ENCODE measurements at regions not wholly inside any gene's neighbourhood (a gene's known extent, or its start where the extent isn't known, plus 50 kb on each side); places are given as distances from the start of the nearest gene placed in this dataset.

- DNase-seq = no peak
- H3K27me3 Mint-ChIP-seq (ENCODE audit: low read depth in 3 of 3) = no peaks in the 10 kb centered on the region
- no peak overlapping the region for H3K27ac Mint-ChIP-seq
- H3K36me3 Mint-ChIP-seq = no peaks in the 10 kb centered on the region
- H3K9me3 Mint-ChIP-seq = peaks cover 3 to 26% (median 6%) of the 10 kb centered on the region in 6 donors
- no peaks in the 10 kb centered on the region for H3K4me1 Mint-ChIP-seq
- no peak overlapping the region for H3K4me3 Mint-ChIP-seq
Observed at GRCh38 chr5:125865166-125865815, 557.9 kb upstream of the GRAMD2B start.

GRCh38 chr5:125868036-125868435 is 555.2 kb upstream of the GRAMD2B start:
- no peaks in the 10 kb centered on the region for H3K27me3 Mint-ChIP-seq (ENCODE audit: low read depth in 3 of 3)
- no peak for DNase-seq
- no peak overlapping the region for H3K27ac Mint-ChIP-seq
- H3K36me3 Mint-ChIP-seq = no peaks in the 10 kb centered on the region
- no peak overlapping the region for H3K4me3 Mint-ChIP-seq
- H3K9me3 Mint-ChIP-seq = peaks cover 0 to 30% (median 4%) of the 10 kb centered on the region in 6 donors
- H3K4me1 Mint-ChIP-seq = no peaks in the 10 kb centered on the region

- Mint-ChIP-seq H3K27ac (no peak overlapping the region), H3K4me1 (no peaks in the 10 kb centered on the region), H3K9me3 (peaks cover 0 to 46% (median 8%) of the 10 kb centered on the region in 6 donors), H3K27me3 (ENCODE audit: low read depth in 3 of 3) (no peaks in the 10 kb centered on the region), H3K4me3 (no peak overlapping the region), H3K36me3 (no peaks in the 10 kb centered on the region)
- no peak for DNase-seq
Observed at GRCh38 chr5:125870256-125870655, 553.0 kb upstream of the GRAMD2B start.

GRCh38 chr5:125874057-125874456 is 549.2 kb upstream of the GRAMD2B start:
- Mint-ChIP-seq H3K36me3 (peaks cover 0 to 3% (median 0%) of the 10 kb centered on the region in 3 donors), H3K9me3 (peaks cover 1 to 40% (median 8%) of the 10 kb centered on the region in 6 donors), H3K4me1 (no peaks in the 10 kb centered on the region), H3K27me3 (ENCODE audit: low read depth in 3 of 3) (no peaks in the 10 kb centered on the region), H3K27ac (no peak overlapping the region), H3K4me3 (no peak overlapping the region)
- DNase-seq = no peak

- Mint-ChIP-seq H3K4me3 (no peak overlapping the region), H3K27me3 (ENCODE audit: low read depth in 3 of 3) (no peaks in the 10 kb centered on the region), H3K4me1 (no peaks in the 10 kb centered on the region), H3K36me3 (peaks cover 0 to 3% (median 0%) of the 10 kb centered on the region in 3 donors), H3K9me3 (peaks cover 1 to 44% (median 8%) of the 10 kb centered on the region in 6 donors), H3K27ac (no peak overlapping the region)
- no peak for DNase-seq
Observed at GRCh38 chr5:125874717-125875116, 548.5 kb upstream of the GRAMD2B start.

GRCh38 chr5:125877248-125877647 is 546.0 kb upstream of the GRAMD2B start:
- no peaks in the 10 kb centered on the region for H3K4me1 Mint-ChIP-seq
- H3K4me3 Mint-ChIP-seq = no peak overlapping the region
- peaks cover 0 to 3% (median 0%) of the 10 kb centered on the region in 3 donors for H3K36me3 Mint-ChIP-seq
- DNase-seq = no peak
- H3K27me3 Mint-ChIP-seq (ENCODE audit: low read depth in 3 of 3) = no peaks in the 10 kb centered on the region
- no peak overlapping the region for H3K27ac Mint-ChIP-seq
- peaks cover 3 to 41% (median 10%) of the 10 kb centered on the region in 6 donors for H3K9me3 Mint-ChIP-seq

GRCh38 chr5:125882061-125882460 is 541.1 kb upstream of the GRAMD2B start:
- peaks cover 0 to 22% (median 5%) of the 10 kb centered on the region in 6 donors for H3K9me3 Mint-ChIP-seq
- DNase-seq = no peak
- H3K27me3 Mint-ChIP-seq (ENCODE audit: low read depth in 3 of 3) = no peaks in the 10 kb centered on the region
- H3K36me3 Mint-ChIP-seq = peaks cover 0 to 2% (median 0%) of the 10 kb centered on the region in 3 donors
- H3K4me3 Mint-ChIP-seq = no peak overlapping the region
- no peaks in the 10 kb centered on the region for H3K4me1 Mint-ChIP-seq
- H3K27ac Mint-ChIP-seq = no peak overlapping the region

- Mint-ChIP-seq H3K4me3 (no peak overlapping the region), H3K4me1 (no peaks in the 10 kb centered on the region), H3K9me3 (peaks cover 0 to 20% (median 6%) of the 10 kb centered on the region in 6 donors), H3K27ac (no peak overlapping the region), H3K36me3 (no peaks in the 10 kb centered on the region), H3K27me3 (ENCODE audit: low read depth in 3 of 3) (no peaks in the 10 kb centered on the region)
- DNase-seq = no peak
Observed at GRCh38 chr5:125883223-125883622, 540.0 kb upstream of the GRAMD2B start.

- Mint-ChIP-seq H3K27ac (no peak overlapping the region), H3K36me3 (peaks cover 0 to 4% (median 0%) of the 10 kb centered on the region in 3 donors), H3K9me3 (peaks cover 5 to 23% (median 12%) of the 10 kb centered on the region in 6 donors), H3K4me3 (no peak overlapping the region), H3K4me1 (no peaks in the 10 kb centered on the region), H3K27me3 (ENCODE audit: low read depth in 3 of 3) (no peaks in the 10 kb centered on the region)
- DNase-seq = no peak
Observed at GRCh38 chr5:125888358-125888757, 534.9 kb upstream of the GRAMD2B start.

- no peak overlapping the region for H3K27ac Mint-ChIP-seq
- peaks cover 0 to 4% (median 0%) of the 10 kb centered on the region in 3 donors for H3K36me3 Mint-ChIP-seq
- H3K9me3 Mint-ChIP-seq = peaks cover 5 to 28% (median 13%) of the 10 kb centered on the region in 6 donors
- H3K4me3 Mint-ChIP-seq = no peak overlapping the region
- DNase-seq = no peak
- H3K4me1 Mint-ChIP-seq = no peaks in the 10 kb centered on the region
- no peaks in the 10 kb centered on the region for H3K27me3 Mint-ChIP-seq (ENCODE audit: low read depth in 3 of 3)
Observed at GRCh38 chr5:125890511-125890931, 532.7 kb upstream of the GRAMD2B start.

GRCh38 chr5:125891061-125891725 is 532.0 kb upstream of the GRAMD2B start:
- peaks cover 8 to 28% (median 13%) of the 10 kb centered on the region in 6 donors for H3K9me3 Mint-ChIP-seq
- no peak for DNase-seq
- no peak overlapping the region for H3K27ac Mint-ChIP-seq
- peaks cover 0 to 4% (median 0%) of the 10 kb centered on the region in 3 donors for H3K36me3 Mint-ChIP-seq
- H3K4me1 Mint-ChIP-seq = no peaks in the 10 kb centered on the region
- H3K27me3 Mint-ChIP-seq (ENCODE audit: low read depth in 3 of 3) = no peaks in the 10 kb centered on the region
- H3K4me3 Mint-ChIP-seq = no peak overlapping the region

GRCh38 chr5:125894383-125894782 is 528.8 kb upstream of the GRAMD2B start:
- Mint-ChIP-seq H3K27ac (no peak overlapping the region), H3K4me1 (no peaks in the 10 kb centered on the region), H3K27me3 (ENCODE audit: low read depth in 3 of 3) (no peaks in the 10 kb centered on the region), H3K9me3 (peaks cover 4 to 24% (median 12%) of the 10 kb centered on the region in 6 donors), H3K4me3 (no peak overlapping the region), H3K36me3 (no peaks in the 10 kb centered on the region)
- no peak for DNase-seq

GRCh38 chr5:125896368-125896767 is 526.8 kb upstream of the GRAMD2B start:
- peaks cover 4 to 38% (median 9%) of the 10 kb centered on the region in 6 donors for H3K9me3 Mint-ChIP-seq
- H3K4me3 Mint-ChIP-seq = no peak overlapping the region
- H3K36me3 Mint-ChIP-seq = no peaks in the 10 kb centered on the region
- H3K4me1 Mint-ChIP-seq = no peaks in the 10 kb centered on the region
- no peaks in the 10 kb centered on the region for H3K27me3 Mint-ChIP-seq (ENCODE audit: low read depth in 3 of 3)
- H3K27ac Mint-ChIP-seq = no peak overlapping the region
- no peak for DNase-seq

GRCh38 chr5:125897089-125897488 is 526.1 kb upstream of the GRAMD2B start:
- Mint-ChIP-seq H3K4me3 (no peak overlapping the region), H3K36me3 (no peaks in the 10 kb centered on the region), H3K9me3 (peaks cover 2 to 41% (median 8%) of the 10 kb centered on the region in 6 donors), H3K27ac (no peak overlapping the region), H3K27me3 (ENCODE audit: low read depth in 3 of 3) (no peaks in the 10 kb centered on the region), H3K4me1 (no peaks in the 10 kb centered on the region)
- DNase-seq = no peak
